ENCODE measurements at regions not wholly inside any gene's neighbourhood (a gene's known extent, or its start where the extent isn't known, plus 50 kb on each side); places are given as distances from the start of the nearest gene placed in this dataset.

DNA sequence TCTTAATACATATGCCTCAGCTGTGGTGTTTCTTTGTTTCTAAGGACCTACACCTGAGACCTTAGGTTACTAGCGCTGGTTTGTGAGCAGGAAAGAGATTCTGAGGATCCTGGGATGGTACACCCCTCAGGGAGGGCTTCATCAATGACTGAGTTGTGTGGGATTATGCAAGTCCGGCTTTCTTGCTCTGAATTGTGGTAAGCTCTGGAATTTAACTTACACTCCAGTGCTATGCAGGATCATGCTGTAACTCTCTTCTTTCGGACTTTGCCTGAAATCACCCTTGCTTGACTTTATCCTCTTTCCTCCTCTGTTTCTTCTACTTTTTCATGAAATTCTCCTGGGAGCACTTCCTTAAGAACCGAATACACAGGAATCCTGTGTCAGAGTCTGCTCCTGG is 431.5 kb upstream of the BOD1L1 start:
- Mint-ChIP-seq H3K27me3 (ENCODE audit: unreplicated experiment) (no peaks in the 10 kb centered on the region), H3K27ac (ENCODE audit: unreplicated experiment) (no peak overlapping the region), H3K36me3 (ENCODE audit: low read depth, unreplicated experiment) (no peaks in the 10 kb centered on the region), H3K9me3 (ENCODE audit: unreplicated experiment) (no peaks in the 10 kb centered on the region), H3K4me1 (ENCODE audit: unreplicated experiment) (no peaks in the 10 kb centered on the region), H3K4me3 (ENCODE audit: unreplicated experiment) (no peak overlapping the region)
- no peak for DNase-seq (ENCODE audit: low spot score)
- TF ChIP-seq, protein P1, sequence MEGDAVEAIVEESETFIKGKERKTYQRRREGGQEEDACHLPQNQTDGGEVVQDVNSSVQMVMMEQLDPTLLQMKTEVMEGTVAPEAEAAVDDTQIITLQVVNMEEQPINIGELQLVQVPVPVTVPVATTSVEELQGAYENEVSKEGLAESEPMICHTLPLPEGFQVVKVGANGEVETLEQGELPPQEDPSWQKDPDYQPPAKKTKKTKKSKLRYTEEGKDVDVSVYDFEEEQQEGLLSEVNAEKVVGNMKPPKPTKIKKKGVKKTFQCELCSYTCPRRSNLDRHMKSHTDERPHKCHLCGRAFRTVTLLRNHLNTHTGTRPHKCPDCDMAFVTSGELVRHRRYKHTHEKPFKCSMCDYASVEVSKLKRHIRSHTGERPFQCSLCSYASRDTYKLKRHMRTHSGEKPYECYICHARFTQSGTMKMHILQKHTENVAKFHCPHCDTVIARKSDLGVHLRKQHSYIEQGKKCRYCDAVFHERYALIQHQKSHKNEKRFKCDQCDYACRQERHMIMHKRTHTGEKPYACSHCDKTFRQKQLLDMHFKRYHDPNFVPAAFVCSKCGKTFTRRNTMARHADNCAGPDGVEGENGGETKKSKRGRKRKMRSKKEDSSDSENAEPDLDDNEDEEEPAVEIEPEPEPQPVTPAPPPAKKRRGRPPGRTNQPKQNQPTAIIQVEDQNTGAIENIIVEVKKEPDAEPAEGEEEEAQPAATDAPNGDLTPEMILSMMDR (IDR thresholded peaks at IDR 0.05; ENCODE audit: unreplicated experiment), result no peak

DNA sequence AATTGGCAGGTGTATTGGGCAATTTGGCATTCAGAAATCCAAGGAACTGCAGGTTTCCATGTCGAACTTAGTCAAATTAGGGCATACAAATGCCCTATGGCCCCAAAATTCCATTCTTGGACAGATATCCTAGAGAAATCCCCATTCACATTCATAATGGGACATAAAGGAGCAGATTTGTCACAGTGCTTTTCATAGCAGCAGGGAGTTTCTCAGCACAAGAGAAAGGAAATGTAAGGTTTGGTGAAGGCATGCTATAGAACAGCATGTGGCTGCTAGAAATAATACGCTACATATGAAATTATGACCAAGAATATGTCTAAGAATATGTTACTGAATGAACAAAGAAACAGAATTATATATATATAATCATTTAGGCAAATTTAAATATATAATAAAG is 437.5 kb upstream of the BOD1L1 start:
- TF ChIP-seq, protein P1 (IDR thresholded peaks at IDR 0.05; ENCODE audit: unreplicated experiment), result no peak
- no peak overlapping the region for H3K4me3 Mint-ChIP-seq (ENCODE audit: unreplicated experiment)
- no peaks in the 10 kb centered on the region for H3K27me3 Mint-ChIP-seq (ENCODE audit: unreplicated experiment)
- DNase-seq (ENCODE audit: low spot score), result no peak
- no peaks in the 10 kb centered on the region for H3K4me1 Mint-ChIP-seq (ENCODE audit: unreplicated experiment)
- peaks cover under 1% of the 10 kb centered on the region for H3K9me3 Mint-ChIP-seq (ENCODE audit: unreplicated experiment)
- H3K27ac Mint-ChIP-seq (ENCODE audit: unreplicated experiment), result no peak overlapping the region
- H3K36me3 Mint-ChIP-seq (ENCODE audit: low read depth, unreplicated experiment), result no peaks in the 10 kb centered on the region

DNA sequence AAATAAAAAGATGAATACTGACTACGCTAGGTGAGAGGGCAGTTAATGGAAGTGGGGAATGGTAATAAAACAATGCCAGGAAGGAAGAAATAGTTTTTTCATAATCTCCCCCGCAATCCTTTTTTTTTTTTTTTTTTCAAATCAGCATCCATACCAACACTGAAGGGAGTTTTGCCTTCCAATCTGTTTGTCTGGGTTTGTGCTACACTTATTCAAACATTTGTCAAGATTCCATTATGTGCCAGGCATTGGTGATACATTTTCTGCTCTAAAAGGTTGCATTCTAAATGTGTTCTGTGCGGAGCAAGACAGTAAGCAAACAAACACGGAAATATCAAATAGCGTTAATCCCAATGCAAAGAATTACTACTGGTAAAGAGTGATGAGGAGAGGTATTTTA is 437.9 kb upstream of the BOD1L1 start:
- no peak overlapping the region for H3K4me3 Mint-ChIP-seq (ENCODE audit: unreplicated experiment)
- TF ChIP-seq, protein P1 (IDR thresholded peaks at IDR 0.05; ENCODE audit: unreplicated experiment), result no peak
- H3K4me1 Mint-ChIP-seq (ENCODE audit: unreplicated experiment), result no peaks in the 10 kb centered on the region
- no peaks in the 10 kb centered on the region for H3K36me3 Mint-ChIP-seq (ENCODE audit: low read depth, unreplicated experiment)
- no peak for DNase-seq (ENCODE audit: low spot score)
- H3K9me3 Mint-ChIP-seq (ENCODE audit: unreplicated experiment), result peaks cover 3% of the 10 kb centered on the region
- H3K27me3 Mint-ChIP-seq (ENCODE audit: unreplicated experiment), result peaks cover 2% of the 10 kb centered on the region
- H3K27ac Mint-ChIP-seq (ENCODE audit: unreplicated experiment), result no peak overlapping the region

DNA sequence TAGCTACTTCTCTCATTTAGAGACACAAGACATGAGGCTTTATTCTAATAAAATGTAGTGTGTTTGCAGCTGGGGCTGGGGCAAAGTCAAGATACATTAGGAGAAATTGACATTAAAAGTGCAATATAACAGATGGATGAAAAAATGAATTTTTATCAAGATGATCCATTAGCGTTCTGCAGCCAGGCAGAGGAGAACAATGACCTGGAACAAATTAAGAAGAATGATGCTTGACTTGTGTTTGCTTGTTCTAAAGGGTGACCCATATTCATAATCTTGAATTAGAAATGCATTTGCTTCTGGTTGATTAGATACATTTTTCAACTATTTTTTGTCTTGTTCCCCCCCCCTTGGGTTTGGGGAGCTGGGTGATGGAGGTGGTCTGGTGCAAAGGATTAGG is 439.5 kb upstream of the BOD1L1 start:
- Mint-ChIP-seq H3K36me3 (ENCODE audit: low read depth, unreplicated experiment) (no peaks in the 10 kb centered on the region), H3K27ac (ENCODE audit: unreplicated experiment) (no peak overlapping the region), H3K27me3 (ENCODE audit: unreplicated experiment) (peaks cover 2% of the 10 kb centered on the region), H3K9me3 (ENCODE audit: unreplicated experiment) (peaks cover 5% of the 10 kb centered on the region), H3K4me1 (ENCODE audit: unreplicated experiment) (no peaks in the 10 kb centered on the region), H3K4me3 (ENCODE audit: unreplicated experiment) (no peak overlapping the region)
- DNase-seq (ENCODE audit: low spot score), result no peak
- TF ChIP-seq, protein P1 (IDR thresholded peaks at IDR 0.05; ENCODE audit: unreplicated experiment), result no peak

DNA sequence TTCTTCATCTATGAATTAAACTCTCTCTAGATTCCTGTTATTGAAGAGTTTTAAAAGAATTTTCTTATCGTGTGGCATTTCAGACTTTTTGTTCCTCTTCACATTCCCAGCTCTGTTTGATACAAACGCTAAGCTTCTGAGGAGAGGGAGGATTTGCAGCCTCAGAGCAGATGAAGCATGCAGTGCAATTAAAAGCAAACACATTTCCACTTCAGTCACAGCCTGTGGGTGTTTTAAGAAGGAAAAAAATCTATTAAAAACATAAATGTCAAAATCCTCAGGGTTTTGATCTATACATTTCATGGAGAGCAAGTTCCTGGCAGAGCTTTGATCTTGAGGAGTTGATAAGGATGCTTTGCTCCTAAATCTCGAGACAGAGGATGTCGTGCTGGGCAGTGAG is 442.4 kb upstream of the BOD1L1 start:
- no peak overlapping the region for H3K27ac Mint-ChIP-seq (ENCODE audit: unreplicated experiment)
- peaks cover 2% of the 10 kb centered on the region for H3K27me3 Mint-ChIP-seq (ENCODE audit: unreplicated experiment)
- TF ChIP-seq, protein P1 (IDR thresholded peaks at IDR 0.05; ENCODE audit: unreplicated experiment), result no peak
- no peaks in the 10 kb centered on the region for H3K4me1 Mint-ChIP-seq (ENCODE audit: unreplicated experiment)
- peaks cover 22% of the 10 kb centered on the region for H3K9me3 Mint-ChIP-seq (ENCODE audit: unreplicated experiment)
- peaks cover 14% of the 10 kb centered on the region for H3K36me3 Mint-ChIP-seq (ENCODE audit: low read depth, unreplicated experiment)
- H3K4me3 Mint-ChIP-seq (ENCODE audit: unreplicated experiment), result no peak overlapping the region
- no peak for DNase-seq (ENCODE audit: low spot score)
